ENCODE measurements at regions not wholly inside any gene's neighbourhood (a gene's known extent, or its start where the extent isn't known, plus 50 kb on each side); places are given as distances from the start of the nearest gene placed in this dataset.

DNA sequence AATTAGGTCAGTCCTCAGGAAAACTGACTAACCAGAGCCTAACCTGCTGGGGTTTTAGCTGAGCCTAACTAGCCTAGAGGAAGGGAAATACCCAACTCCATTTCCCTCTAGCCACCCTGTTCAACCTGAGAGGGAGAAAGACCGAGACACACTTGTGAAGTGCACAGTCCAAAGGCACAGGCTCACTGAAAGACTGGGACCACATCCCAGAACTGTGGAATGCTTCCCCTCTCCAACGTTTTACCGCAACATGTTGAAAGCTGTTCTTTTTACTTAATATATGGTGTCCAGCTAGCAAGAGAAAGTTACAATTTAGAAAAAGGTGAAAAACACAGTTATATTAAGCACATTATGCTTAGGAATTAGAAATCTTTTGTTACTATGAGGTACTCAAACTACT, 76.8 kb upstream of the SIMC1 start:
- TF ChIP-seq CTCF (IDR thresholded peaks at IDR 0.05; ENCODE audit: insufficient read depth, low read length) (no peak), POLR2AphosphoS5 (IDR thresholded peaks at IDR 0.05; ENCODE audit: low read depth) (no peak), GABPA (IDR thresholded peaks at IDR 0.05; ENCODE audit: low read depth) (no peak)
